ENCODE measurements at regions not wholly inside any gene's neighbourhood (a gene's known extent, or its start where the extent isn't known, plus 50 kb on each side); places are given as distances from the start of the nearest gene placed in this dataset.

GRCh38 chr2:105496271-105496670 is 97.4 kb upstream of the FHL2 start (continued):
- TF ChIP-seq ZNF23 (tag by site-specific recombination; IDR thresholded peaks at IDR 0.05; ENCODE audit: borderline replicate concordance) (no peak), ZNF707 (tag by site-specific recombination; IDR thresholded peaks at IDR 0.05) (no peak)

GRCh38 chr2:105494683-105495425 is 96.0 kb upstream of the FHL2 start:
- H3K4me1 ChIP-seq (ENCODE audit: control insufficient read depth, insufficient read depth, low read length) = no peaks in the 10 kb centered on the region
- no peak overlapping the region for H3K27ac ChIP-seq (ENCODE audit: extremely low read depth, low read depth, low read length)
- ChIA-PET POLR2A (no interaction called here), CTCF (interaction anchor here (0.6 to 1.1 kb wide), 2 partner anchors 27 to 439 kb away, joined by 3 read pairs; no protein-coding TSS in a partner anchor)
- no peak for TF ChIP-seq ZNF670 (tag by site-specific recombination; IDR thresholded peaks at IDR 0.05; ENCODE audit: low read depth)
- TF ChIP-seq PRDM6 (tag by site-specific recombination; IDR thresholded peaks at IDR 0.05) = no peak
- no peak for TF ChIP-seq ZNF776 (tag by site-specific recombination; IDR thresholded peaks at IDR 0.05; ENCODE audit: borderline replicate concordance)
- no peak for TF ChIP-seq EGR2 (tag by site-specific recombination; IDR thresholded peaks at IDR 0.05; ENCODE audit: low read depth)
- TF ChIP-seq HOXA7 (CRISPR knock-in tag; IDR thresholded peaks at IDR 0.05; ENCODE audit: borderline replicate concordance) = no peak
- no peak for TF ChIP-seq KLF10 (tag by site-specific recombination; IDR thresholded peaks at IDR 0.05)
- TF ChIP-seq ZNF37A (tag by site-specific recombination; IDR thresholded peaks at IDR 0.05) = no peak
- TF ChIP-seq GLI2 (tag by site-specific recombination; IDR thresholded peaks at IDR 0.05; ENCODE audit: borderline replicate concordance, low read depth) = no peak
- TF ChIP-seq ZNF341 (tag by site-specific recombination; IDR thresholded peaks at IDR 0.05; ENCODE audit: low read depth) = no peak
- no peak for TF ChIP-seq ZNF600 (tag by site-specific recombination; IDR thresholded peaks at IDR 0.05)
- no peak for TF ChIP-seq ZNF133 (tag by site-specific recombination; IDR thresholded peaks at IDR 0.05)
- no peak for TF ChIP-seq IKZF3 (tag by site-specific recombination; IDR thresholded peaks at IDR 0.05)
- no peak for TF ChIP-seq ZFP41 (tag by site-specific recombination; IDR thresholded peaks at IDR 0.05; ENCODE audit: borderline replicate concordance)
- TF ChIP-seq WT1 (tag by site-specific recombination; IDR thresholded peaks at IDR 0.05) = no peak
- TF ChIP-seq ZNF48 (tag by site-specific recombination; IDR thresholded peaks at IDR 0.05) = no peak
- no peak for TF ChIP-seq ZNF239 (tag by site-specific recombination; IDR thresholded peaks at IDR 0.05)
- TF ChIP-seq SETDB1 (IDR thresholded peaks at IDR 0.05; ENCODE audit: insufficient read length, low read length) = no peak
- TF ChIP-seq ZNF530 (tag by site-specific recombination; IDR thresholded peaks at IDR 0.05; ENCODE audit: low read depth) = no peak
- no peak for TF ChIP-seq TCF7L2 (IDR thresholded peaks at IDR 0.05; ENCODE audit: borderline replicate concordance, low read depth, low read length)
- no peaks in the 10 kb centered on the region for H3K36me3 ChIP-seq (ENCODE audit: control insufficient read depth in 2 of 2, insufficient read depth in 1 of 2, low read length in 2 of 2)
- H3K9me3 ChIP-seq (ENCODE audit: control insufficient read depth, insufficient read depth, low read depth, low read length) = no peaks in the 10 kb centered on the region
- no peak overlapping the region for H3K4me3 ChIP-seq (ENCODE audit: low read depth, low read length)

- H3K27ac ChIP-seq (ENCODE audit: extremely low read depth, low read depth, low read length) = no peak overlapping the region
- no peaks in the 10 kb centered on the region for H3K36me3 ChIP-seq (ENCODE audit: control insufficient read depth in 2 of 2, insufficient read depth in 1 of 2, low read length in 2 of 2)
- no peaks in the 10 kb centered on the region for H3K9me3 ChIP-seq (ENCODE audit: control insufficient read depth, insufficient read depth, low read depth, low read length)
- H3K4me3 ChIP-seq (ENCODE audit: low read depth, low read length) = no peak overlapping the region
- POLR2A ChIA-PET = no interaction called here
- CTCF ChIA-PET = no interaction called here
- no peaks in the 10 kb centered on the region for H3K4me1 ChIP-seq (ENCODE audit: control insufficient read depth, insufficient read depth, low read length)
- no peak for TF ChIP-seq HOXC10 (CRISPR knock-in tag; IDR thresholded peaks at IDR 0.05)
- TF ChIP-seq ZBTB17 (tag by site-specific recombination; IDR thresholded peaks at IDR 0.05) = no peak
- TF ChIP-seq ZNF785 (tag by site-specific recombination; IDR thresholded peaks at IDR 0.05) = no peak
- TF ChIP-seq ZNF585B (tag by site-specific recombination; IDR thresholded peaks at IDR 0.05) = no peak
- no peak for TF ChIP-seq SP7 (tag by site-specific recombination; IDR thresholded peaks at IDR 0.05)
- no peak for TF ChIP-seq ZNF76 (tag by site-specific recombination; IDR thresholded peaks at IDR 0.05; ENCODE audit: borderline replicate concordance, low read depth)
- no peak for TF ChIP-seq SETDB1 (IDR thresholded peaks at IDR 0.05; ENCODE audit: insufficient read length, low read length)
- TF ChIP-seq ZNF223 (tag by site-specific recombination; IDR thresholded peaks at IDR 0.05) = no peak
- TF ChIP-seq ZFP37 (tag by site-specific recombination; IDR thresholded peaks at IDR 0.05) = no peak
- no peak for TF ChIP-seq GLIS1 (tag by site-specific recombination; IDR thresholded peaks at IDR 0.05)
- TF ChIP-seq HOXA7 (CRISPR knock-in tag; IDR thresholded peaks at IDR 0.05; ENCODE audit: borderline replicate concordance) = no peak
- no peak for TF ChIP-seq HIC1 (tag by site-specific recombination; IDR thresholded peaks at IDR 0.05)
- TF ChIP-seq ZNF112 (tag by site-specific recombination; IDR thresholded peaks at IDR 0.05) = no peak
Observed at GRCh38 chr2:105490956-105491355, 92.1 kb upstream of the FHL2 start.
